ENCODE measurements at regions not wholly inside any gene's neighbourhood (a gene's known extent, or its start where the extent isn't known, plus 50 kb on each side); places are given as distances from the start of the nearest gene placed in this dataset.

- DNase-seq, result no peak
- Histone ChIP-seq H3K36me3 (no peaks in the 10 kb centered on the region), H3K4me3 (no peak overlapping the region), H3K27me3 (peaks cover 11% of the 10 kb centered on the region), H3K4me1 (peaks cover 6% of the 10 kb centered on the region), H3K9me3 (replicated peaks) (no peaks in the 10 kb centered on the region), H3K27ac (no peak overlapping the region)
Measured at GRCh38 chr20:50344232-50345071, 153.8 kb downstream of the CEBPB start.

- DNase-seq, result no peak
- peaks cover 6% of the 10 kb centered on the region for H3K4me1 ChIP-seq
- H3K9me3 ChIP-seq (replicated peaks), result no peaks in the 10 kb centered on the region
- H3K27ac ChIP-seq, result no peak overlapping the region
- H3K4me3 ChIP-seq, result no peak overlapping the region
- peaks cover 11% of the 10 kb centered on the region for H3K27me3 ChIP-seq
- H3K36me3 ChIP-seq, result no peaks in the 10 kb centered on the region
Measured at GRCh38 chr20:50345712-50346373, 155.2 kb downstream of the CEBPB start.

- no peak overlapping the region for H3K27ac ChIP-seq
- H3K27me3 ChIP-seq, result peaks cover 11% of the 10 kb centered on the region
- H3K4me3 ChIP-seq, result no peak overlapping the region
- peak; percentile 58 to 76 for DNase-seq
- H3K36me3 ChIP-seq, result no peaks in the 10 kb centered on the region
- H3K4me1 ChIP-seq, result peaks cover 6% of the 10 kb centered on the region
- H3K9me3 ChIP-seq (replicated peaks), result no peaks in the 10 kb centered on the region
Measured at GRCh38 chr20:50346374-50347283, 156.0 kb downstream of the CEBPB start.

GRCh38 chr20:50347284-50348063, 156.8 kb downstream of the CEBPB start:
- Histone ChIP-seq H3K27me3 (peaks cover 11% of the 10 kb centered on the region), H3K4me3 (no peak overlapping the region), H3K36me3 (no peaks in the 10 kb centered on the region), H3K9me3 (replicated peaks) (no peaks in the 10 kb centered on the region), H3K4me1 (peaks cover 6% of the 10 kb centered on the region), H3K27ac (no peak overlapping the region)
- no peak for DNase-seq

GRCh38 chr20:50348096-50348495, 157.5 kb downstream of the CEBPB start:
- peaks cover 7% of the 10 kb centered on the region for H3K27me3 ChIP-seq
- no peak overlapping the region for H3K27ac ChIP-seq
- no peak for DNase-seq
- no peaks in the 10 kb centered on the region for H3K9me3 ChIP-seq (replicated peaks)
- no peaks in the 10 kb centered on the region for H3K36me3 ChIP-seq
- no peak overlapping the region for H3K4me3 ChIP-seq
- peaks cover 6% of the 10 kb centered on the region for H3K4me1 ChIP-seq

GRCh38 chr20:50350510-50351249, 159.5 kb upstream of the PTPN1 start:
- H3K4me3 ChIP-seq, result no peak overlapping the region
- no peaks in the 10 kb centered on the region for H3K9me3 ChIP-seq (replicated peaks)
- no peak for DNase-seq
- H3K27ac ChIP-seq, result no peak overlapping the region
- H3K36me3 ChIP-seq, result no peaks in the 10 kb centered on the region
- peaks cover 7% of the 10 kb centered on the region for H3K27me3 ChIP-seq
- peaks cover 6% of the 10 kb centered on the region for H3K4me1 ChIP-seq

- Histone ChIP-seq H3K27ac (no peak overlapping the region), H3K9me3 (replicated peaks) (no peaks in the 10 kb centered on the region)
Measured at GRCh38 chr20:50351541-50351940, 158.6 kb upstream of the PTPN1 start.

GRCh38 chr20:50353289-50353961, 156.8 kb upstream of the PTPN1 start:
- Histone ChIP-seq H3K36me3 (no peaks in the 10 kb centered on the region), H3K27ac (no peak overlapping the region), H3K4me1 (no peaks in the 10 kb centered on the region), H3K27me3 (peaks cover 6% of the 10 kb centered on the region; the same call in 1 of the 2 replicates), H3K4me3 (no peak overlapping the region), H3K9me3 (replicated peaks) (no peaks in the 10 kb centered on the region)
- no peak for DNase-seq

More at GRCh38 chr20:50351541-50351940, 158.6 kb upstream of the PTPN1 start:
- Histone ChIP-seq H3K4me3 (no peak overlapping the region), H3K4me1 (peaks cover 4% of the 10 kb centered on the region; the same call in 1 of the 2 replicates), H3K27me3 (peaks cover 8% of the 10 kb centered on the region), H3K36me3 (no peaks in the 10 kb centered on the region)
- DNase-seq, result no peak

GRCh38 chr20:50354721-50355589, 155.2 kb upstream of the PTPN1 start:
- DNase-seq, result no peak
- H3K27me3 ChIP-seq, result peaks cover 12% of the 10 kb centered on the region
- no peak overlapping the region for H3K27ac ChIP-seq
- H3K4me1 ChIP-seq, result no peaks in the 10 kb centered on the region
- H3K9me3 ChIP-seq (replicated peaks), result no peaks in the 10 kb centered on the region
- H3K4me3 ChIP-seq, result no peak overlapping the region
- no peaks in the 10 kb centered on the region for H3K36me3 ChIP-seq

GRCh38 chr20:50355590-50356524, 154.3 kb upstream of the PTPN1 start:
- no peak for DNase-seq
- peaks cover 12% of the 10 kb centered on the region for H3K27me3 ChIP-seq
- no peaks in the 10 kb centered on the region for H3K36me3 ChIP-seq
- H3K4me1 ChIP-seq, result no peaks in the 10 kb centered on the region
- H3K27ac ChIP-seq, result no peak overlapping the region
- no peaks in the 10 kb centered on the region for H3K9me3 ChIP-seq (replicated peaks)
- H3K4me3 ChIP-seq, result no peak overlapping the region

- H3K27me3 ChIP-seq, result peaks cover 16% of the 10 kb centered on the region
- no peak for DNase-seq
- H3K36me3 ChIP-seq, result no peaks in the 10 kb centered on the region
- no peak overlapping the region for H3K4me3 ChIP-seq
- H3K27ac ChIP-seq, result no peak overlapping the region
- H3K9me3 ChIP-seq (replicated peaks), result no peaks in the 10 kb centered on the region
- no peaks in the 10 kb centered on the region for H3K4me1 ChIP-seq
Measured at GRCh38 chr20:50356525-50356885, 153.7 kb upstream of the PTPN1 start.

Measured in SJCRH30 (cell line).